ENCODE measurements at regions not wholly inside any gene's neighbourhood (a gene's known extent, or its start where the extent isn't known, plus 50 kb on each side); places are given as distances from the start of the nearest gene placed in this dataset.
"Not testable (repeated sequence)": the region's sequence is repeated elsewhere in the genome, so short reads cannot be mapped to it uniquely, and the experiment has no call there.

- DNase-seq, result no peak
Observed at GRCh38 chr14:56351861-56352260, 227.7 kb upstream of the TMEM260 start.

- no peak for DNase-seq
Observed at GRCh38 chr14:56352999-56353398, 226.6 kb upstream of the TMEM260 start.

- DNase-seq, result no peak
Observed at GRCh38 chr14:56357428-56357827, 222.2 kb upstream of the TMEM260 start.

GRCh38 chr14:56358275-56358674, 221.3 kb upstream of the TMEM260 start:
- no peak for DNase-seq

- no peak for DNase-seq
Observed at GRCh38 chr14:56358851-56359614, 220.6 kb upstream of the TMEM260 start.

GRCh38 chr14:56365663-56366062, 213.9 kb upstream of the TMEM260 start:
- not testable (repeated sequence) for DNase-seq

GRCh38 chr14:56367416-56367815, 212.2 kb upstream of the TMEM260 start:
- no peak for DNase-seq

- DNase-seq, result no peak
Observed at GRCh38 chr14:56371737-56372136, 207.9 kb upstream of the TMEM260 start.

- DNase-seq, result no peak
Observed at GRCh38 chr14:56374421-56374820, 205.2 kb upstream of the TMEM260 start.

GRCh38 chr14:56378046-56378445, 201.6 kb upstream of the TMEM260 start:
- DNase-seq, result no peak

- DNase-seq, result no peak
Observed at GRCh38 chr14:56378475-56378877, 201.1 kb upstream of the TMEM260 start.

GRCh38 chr14:56379956-56380355, 199.6 kb upstream of the TMEM260 start:
- DNase-seq, result no peak

GRCh38 chr14:56386024-56386423, 193.6 kb upstream of the TMEM260 start:
- DNase-seq, result no peak

- DNase-seq, result no peak
Observed at GRCh38 chr14:56390859-56391258, 188.7 kb upstream of the TMEM260 start.

GRCh38 chr14:56394826-56395530, 184.6 kb upstream of the TMEM260 start:
- DNase-seq, result no peak

- no peak for DNase-seq
Observed at GRCh38 chr14:56400109-56400825, 179.3 kb upstream of the TMEM260 start.

- DNase-seq, result no peak
Observed at GRCh38 chr14:56412468-56413434, 166.8 kb upstream of the TMEM260 start.

GRCh38 chr14:56413721-56414120, 165.9 kb upstream of the TMEM260 start:
- DNase-seq, result no peak

GRCh38 chr14:56414236-56414635, 165.4 kb upstream of the TMEM260 start:
- DNase-seq, result no peak

GRCh38 chr14:56416213-56416612, 163.4 kb upstream of the TMEM260 start:
- no peak for DNase-seq

- DNase-seq, result no peak
Observed at GRCh38 chr14:56417173-56417572, 162.4 kb upstream of the TMEM260 start.

GRCh38 chr14:56419750-56420149, 159.8 kb upstream of the TMEM260 start:
- no peak for DNase-seq

- no peak for DNase-seq
Observed at GRCh38 chr14:56422221-56422620, 157.4 kb upstream of the TMEM260 start.
